ENCODE measurements at regions not wholly inside any gene's neighbourhood (a gene's known extent, or its start where the extent isn't known, plus 50 kb on each side); places are given as distances from the start of the nearest gene placed in this dataset.

DNA sequence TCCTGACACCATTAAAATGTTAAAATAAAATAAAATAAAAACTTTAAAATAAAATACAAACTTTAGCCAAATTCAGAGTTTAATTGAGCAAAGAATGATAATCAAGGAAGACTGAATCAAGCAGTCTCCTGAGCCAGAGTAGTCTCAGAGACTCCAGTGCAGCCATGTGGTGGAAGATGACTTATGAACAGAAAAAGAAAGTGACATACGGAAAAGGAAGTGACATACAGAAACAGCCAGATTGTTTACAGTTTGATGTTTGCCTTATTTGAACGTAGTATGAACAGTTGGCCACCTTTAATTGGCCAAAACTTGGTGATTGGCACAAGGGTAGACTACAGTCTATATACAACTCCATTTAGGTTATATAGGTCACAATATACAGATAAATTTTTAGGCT is 787.2 kb downstream of the ADCYAP1 start:
- TF ChIP-seq, protein P1, sequence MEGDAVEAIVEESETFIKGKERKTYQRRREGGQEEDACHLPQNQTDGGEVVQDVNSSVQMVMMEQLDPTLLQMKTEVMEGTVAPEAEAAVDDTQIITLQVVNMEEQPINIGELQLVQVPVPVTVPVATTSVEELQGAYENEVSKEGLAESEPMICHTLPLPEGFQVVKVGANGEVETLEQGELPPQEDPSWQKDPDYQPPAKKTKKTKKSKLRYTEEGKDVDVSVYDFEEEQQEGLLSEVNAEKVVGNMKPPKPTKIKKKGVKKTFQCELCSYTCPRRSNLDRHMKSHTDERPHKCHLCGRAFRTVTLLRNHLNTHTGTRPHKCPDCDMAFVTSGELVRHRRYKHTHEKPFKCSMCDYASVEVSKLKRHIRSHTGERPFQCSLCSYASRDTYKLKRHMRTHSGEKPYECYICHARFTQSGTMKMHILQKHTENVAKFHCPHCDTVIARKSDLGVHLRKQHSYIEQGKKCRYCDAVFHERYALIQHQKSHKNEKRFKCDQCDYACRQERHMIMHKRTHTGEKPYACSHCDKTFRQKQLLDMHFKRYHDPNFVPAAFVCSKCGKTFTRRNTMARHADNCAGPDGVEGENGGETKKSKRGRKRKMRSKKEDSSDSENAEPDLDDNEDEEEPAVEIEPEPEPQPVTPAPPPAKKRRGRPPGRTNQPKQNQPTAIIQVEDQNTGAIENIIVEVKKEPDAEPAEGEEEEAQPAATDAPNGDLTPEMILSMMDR (IDR thresholded peaks at IDR 0.05; ENCODE audit: insufficient read depth, low read depth, low read length) = no peak
- no peak for TF ChIP-seq EZH2 (IDR thresholded peaks at IDR 0.05; ENCODE audit: insufficient read depth, low read length)

All from astrocyte (in vitro differentiated cells and primary cell).